HG02759 (cell line): ENCODE measurements at regions not wholly inside any gene's neighbourhood (a gene's known extent, or its start where the extent isn't known, plus 50 kb on each side); places are given as distances from the start of the nearest gene placed in this dataset.

Experiments used
- ATAC-seq: cut with Tn5 transposase; IDR thresholded peaks from one replicate; pipeline ENCODE4 v1.9.1; 2021; ENCODE audit warnings: mild to moderate bottlenecking, moderate library complexity; ENCODE audit not compliant: unreplicated experiment

- no peak for ATAC-seq
These were observed 807.4 kb downstream of the TLE1 start for GRCh38 chr9:80881940-80882339.

GRCh38 chr9:80881320-80881719 is 808.0 kb downstream of the TLE1 start:
- ATAC-seq, result no peak

- ATAC-seq, result no peak
These were observed 810.8 kb downstream of the TLE1 start for GRCh38 chr9:80878556-80878955.

GRCh38 chr9:80875947-80876346 is 813.4 kb downstream of the TLE1 start:
- ATAC-seq, result no peak

GRCh38 chr9:80874276-80874675 is 815.1 kb downstream of the TLE1 start:
- no peak for ATAC-seq

GRCh38 chr9:80873861-80874260 is 815.5 kb downstream of the TLE1 start:
- no peak for ATAC-seq

- no peak for ATAC-seq
These were observed 817.8 kb downstream of the TLE1 start for GRCh38 chr9:80871596-80871995.

GRCh38 chr9:80867731-80868130 is 821.6 kb downstream of the TLE1 start:
- ATAC-seq, result no peak

- ATAC-seq, result no peak
These were observed 822.6 kb downstream of the TLE1 start for GRCh38 chr9:80866576-80867227.

GRCh38 chr9:80866121-80866520 is 823.2 kb downstream of the TLE1 start:
- ATAC-seq, result no peak

GRCh38 chr9:80843028-80843427 is 846.3 kb downstream of the TLE1 start:
- ATAC-seq, result no peak

- ATAC-seq, result no peak
These were observed 847.0 kb downstream of the TLE1 start for GRCh38 chr9:80842389-80842788.

GRCh38 chr9:80841888-80842287 is 847.5 kb downstream of the TLE1 start:
- ATAC-seq, result no peak

- ATAC-seq, result no peak
These were observed 849.3 kb downstream of the TLE1 start for GRCh38 chr9:80839821-80840675.

- no peak for ATAC-seq
These were observed 853.3 kb downstream of the TLE1 start for GRCh38 chr9:80836013-80836412.

GRCh38 chr9:80831751-80832150 is 857.6 kb downstream of the TLE1 start:
- no peak for ATAC-seq

GRCh38 chr9:80811656-80812055 is 877.7 kb downstream of the TLE1 start:
- no peak for ATAC-seq

- ATAC-seq, result no peak
These were observed 878.3 kb downstream of the TLE1 start for GRCh38 chr9:80811003-80811402.

GRCh38 chr9:80806671-80807070 is 882.7 kb downstream of the TLE1 start:
- ATAC-seq, result no peak

GRCh38 chr9:80804873-80805272 is 884.5 kb downstream of the TLE1 start:
- ATAC-seq, result no peak

GRCh38 chr9:80797831-80798688 is 891.3 kb downstream of the TLE1 start:
- ATAC-seq, result no peak
